SK-N-SH treated with all-trans-retinoic acid at 6 μM for 48 hours (cell line): ENCODE measurements at regions not wholly inside any gene's neighbourhood (a gene's known extent, or its start where the extent isn't known, plus 50 kb on each side); places are given as distances from the start of the nearest gene placed in this dataset.

Experiments used
- GLIS3 ChIP-seq: fragments of 250-450 bp; sonication (Bioruptor Pico); IDR thresholded peaks from 2 replicates; pipeline ENCODE4 v1.5.0; 2020; ENCODE audit warnings: mild to moderate bottlenecking, moderate library complexity
- TF ChIP-seq, protein P1 (sequence below): fragments of 250-450 bp; sonication (Bioruptor Pico); IDR thresholded peaks from 2 replicates; pipeline ENCODE4 v1.5.0; 2020; ENCODE audit warnings: mild to moderate bottlenecking, moderate library complexity

- TF ChIP-seq, protein P1, sequence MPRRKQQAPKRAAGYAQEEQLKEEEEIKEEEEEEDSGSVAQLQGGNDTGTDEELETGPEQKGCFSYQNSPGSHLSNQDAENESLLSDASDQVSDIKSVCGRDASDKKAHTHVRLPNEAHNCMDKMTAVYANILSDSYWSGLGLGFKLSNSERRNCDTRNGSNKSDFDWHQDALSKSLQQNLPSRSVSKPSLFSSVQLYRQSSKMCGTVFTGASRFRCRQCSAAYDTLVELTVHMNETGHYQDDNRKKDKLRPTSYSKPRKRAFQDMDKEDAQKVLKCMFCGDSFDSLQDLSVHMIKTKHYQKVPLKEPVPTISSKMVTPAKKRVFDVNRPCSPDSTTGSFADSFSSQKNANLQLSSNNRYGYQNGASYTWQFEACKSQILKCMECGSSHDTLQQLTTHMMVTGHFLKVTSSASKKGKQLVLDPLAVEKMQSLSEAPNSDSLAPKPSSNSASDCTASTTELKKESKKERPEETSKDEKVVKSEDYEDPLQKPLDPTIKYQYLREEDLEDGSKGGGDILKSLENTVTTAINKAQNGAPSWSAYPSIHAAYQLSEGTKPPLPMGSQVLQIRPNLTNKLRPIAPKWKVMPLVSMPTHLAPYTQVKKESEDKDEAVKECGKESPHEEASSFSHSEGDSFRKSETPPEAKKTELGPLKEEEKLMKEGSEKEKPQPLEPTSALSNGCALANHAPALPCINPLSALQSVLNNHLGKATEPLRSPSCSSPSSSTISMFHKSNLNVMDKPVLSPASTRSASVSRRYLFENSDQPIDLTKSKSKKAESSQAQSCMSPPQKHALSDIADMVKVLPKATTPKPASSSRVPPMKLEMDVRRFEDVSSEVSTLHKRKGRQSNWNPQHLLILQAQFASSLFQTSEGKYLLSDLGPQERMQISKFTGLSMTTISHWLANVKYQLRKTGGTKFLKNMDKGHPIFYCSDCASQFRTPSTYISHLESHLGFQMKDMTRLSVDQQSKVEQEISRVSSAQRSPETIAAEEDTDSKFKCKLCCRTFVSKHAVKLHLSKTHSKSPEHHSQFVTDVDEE (CRISPR knock-in tag) = no peak
- TF ChIP-seq GLIS3 = no peak
These were observed 56.8 kb upstream of the FOXG1 start (continued) for GRCh38 chr14:28709571-28710305.
